ENCODE measurements at regions not wholly inside any gene's neighbourhood (a gene's known extent, or its start where the extent isn't known, plus 50 kb on each side); places are given as distances from the start of the nearest gene placed in this dataset.

GRCh38 chr1:162974810-162975209 is 94.4 kb upstream of the RGS4 start:
- no peak overlapping the region for H4K8ac ChIP-seq (replicated peaks; ENCODE audit: insufficient read length, low read depth, low read length)
- H3K14ac ChIP-seq (ENCODE audit: insufficient read depth, low read length): no peak overlapping the region
- H3K79me2 ChIP-seq (ENCODE audit: insufficient read depth, low read length): no peaks in the 10 kb centered on the region
- no peak overlapping the region for H3T11ph ChIP-seq (ENCODE audit: low read length)
- no peak overlapping the region for H3K9ac ChIP-seq (ENCODE audit: extremely low read depth, insufficient read length, low read length)
- Mint-ChIP-seq H3K4me1 (peaks cover 0 to 6% of the 10 kb centered on the region in 2 experiments; a peak in 2 of 4 replicates), H3K27me3 (ENCODE audit: low read depth) (no peaks in the 10 kb centered on the region; the same call in 1 of the 2 replicates), H3K36me3 (ENCODE audit: insufficient read depth in 1 of 3, low read depth in 3 of 3) (no peaks in the 10 kb centered on the region), H3K9me3 (peaks cover 0 to 3% of the 10 kb centered on the region in 2 experiments; a peak in 1 of 5 replicates), H3K27ac (no peak overlapping the region), H3K4me3 (no peak overlapping the region)
- TF ChIP-seq CTCF (conservative IDR thresholded peaks at IDR 0.05): no peak
- no peak overlapping the region for H2BK20ac ChIP-seq (ENCODE audit: low read depth, low read length, poor library complexity, severe bottlenecking)
- no peaks in the 10 kb centered on the region for H3K79me1 ChIP-seq (ENCODE audit: insufficient read depth, low read depth, low read length, poor library complexity, severe bottlenecking)
- DNase-seq: no peak
- H3K56ac ChIP-seq (ENCODE audit: insufficient read length, low read depth, low read length): no peak overlapping the region
- H2BK120ac ChIP-seq (ENCODE audit: low read depth, low read length, poor library complexity, severe bottlenecking): no peak overlapping the region
- no peak overlapping the region for H2AK5ac ChIP-seq (ENCODE audit: insufficient read length, low read length)
- H2BK15ac ChIP-seq (ENCODE audit: low read depth, low read length): no peak overlapping the region
- H4K5ac ChIP-seq (ENCODE audit: insufficient read length, low read depth, low read length): no peak overlapping the region
- no peaks in the 10 kb centered on the region for H3K27me3 ChIP-seq (ENCODE audit: insufficient read depth, low read length)
- no peak overlapping the region for H3K4me2 ChIP-seq (ENCODE audit: insufficient read depth, insufficient read length, low read length)
- no peak overlapping the region for H2BK12ac ChIP-seq (ENCODE audit: insufficient read length, low read depth, low read length)
- no peak overlapping the region for H3K18ac ChIP-seq (ENCODE audit: insufficient read length, low read depth, low read length)
- no peaks in the 10 kb centered on the region for H3K9me3 ChIP-seq (ENCODE audit: control insufficient read depth, low read depth, low read length)
- no peak overlapping the region for H4K91ac ChIP-seq (ENCODE audit: insufficient read length, low read depth, low read length)
- no peak overlapping the region for H3K27ac ChIP-seq (ENCODE audit: insufficient read length, low read depth, low read length)
- no peak overlapping the region for H3K23ac ChIP-seq (ENCODE audit: insufficient read length, low read depth, low read length)
- no peaks in the 10 kb centered on the region for H3K4me1 ChIP-seq (ENCODE audit: insufficient read depth, low read length)
- no peaks in the 10 kb centered on the region for H3K23me2 ChIP-seq (ENCODE audit: insufficient read length, low read depth, low read length, poor library complexity, severe bottlenecking)
- no peak overlapping the region for H2AFZ ChIP-seq (ENCODE audit: low read length)
- H3K4ac ChIP-seq (ENCODE audit: low read depth, low read length): no peak overlapping the region
- H2BK5ac ChIP-seq (ENCODE audit: insufficient read length, low read length): no peak overlapping the region
- H4K20me1 ChIP-seq (ENCODE audit: control insufficient read depth, insufficient read depth, insufficient read length): no peaks in the 10 kb centered on the region

Data from H9 (cell line).